GM12875 (cell line): ENCODE measurements at regions not wholly inside any gene's neighbourhood (a gene's known extent, or its start where the extent isn't known, plus 50 kb on each side); places are given as distances from the start of the nearest gene placed in this dataset.

Source experiments
- H3K4me3 ChIP-seq: one replicate; pipeline ENCODE4 v1.5.1; 2011; ENCODE audit warnings: low read depth, low read length, control low read depth
- TF ChIP-seq, protein P1 (sequence below): IDR thresholded peaks from 2 replicates; pipeline ENCODE4 v1.5.1; 2011; ENCODE audit warnings: low read depth, mild to moderate bottlenecking, control low read depth, inconsistent platforms, low read length, moderate library complexity, borderline replicate concordance; ENCODE audit not compliant: insufficient read depth

DNA sequence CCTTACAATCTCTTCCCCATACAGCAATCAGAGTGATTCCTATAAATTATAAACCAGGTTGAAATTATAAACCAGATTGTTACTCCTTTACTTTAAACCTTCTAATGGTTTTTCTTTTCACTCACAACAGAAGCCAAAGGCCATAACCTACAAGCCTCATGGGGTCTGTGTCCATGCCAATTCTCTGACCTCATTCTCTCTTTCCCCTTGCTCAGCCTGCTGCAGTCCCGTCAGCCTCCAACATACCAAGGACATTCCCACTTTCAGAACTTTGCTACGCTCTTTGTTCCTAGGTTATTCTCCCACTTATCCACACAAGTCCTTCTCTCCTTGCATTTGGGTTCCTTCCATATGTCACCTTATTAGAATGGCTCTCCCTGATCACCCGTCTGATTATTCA lies 277.9 kb upstream of the TCF21 start:
- H3K4me3 ChIP-seq, result no peak overlapping the region
- TF ChIP-seq, protein P1, sequence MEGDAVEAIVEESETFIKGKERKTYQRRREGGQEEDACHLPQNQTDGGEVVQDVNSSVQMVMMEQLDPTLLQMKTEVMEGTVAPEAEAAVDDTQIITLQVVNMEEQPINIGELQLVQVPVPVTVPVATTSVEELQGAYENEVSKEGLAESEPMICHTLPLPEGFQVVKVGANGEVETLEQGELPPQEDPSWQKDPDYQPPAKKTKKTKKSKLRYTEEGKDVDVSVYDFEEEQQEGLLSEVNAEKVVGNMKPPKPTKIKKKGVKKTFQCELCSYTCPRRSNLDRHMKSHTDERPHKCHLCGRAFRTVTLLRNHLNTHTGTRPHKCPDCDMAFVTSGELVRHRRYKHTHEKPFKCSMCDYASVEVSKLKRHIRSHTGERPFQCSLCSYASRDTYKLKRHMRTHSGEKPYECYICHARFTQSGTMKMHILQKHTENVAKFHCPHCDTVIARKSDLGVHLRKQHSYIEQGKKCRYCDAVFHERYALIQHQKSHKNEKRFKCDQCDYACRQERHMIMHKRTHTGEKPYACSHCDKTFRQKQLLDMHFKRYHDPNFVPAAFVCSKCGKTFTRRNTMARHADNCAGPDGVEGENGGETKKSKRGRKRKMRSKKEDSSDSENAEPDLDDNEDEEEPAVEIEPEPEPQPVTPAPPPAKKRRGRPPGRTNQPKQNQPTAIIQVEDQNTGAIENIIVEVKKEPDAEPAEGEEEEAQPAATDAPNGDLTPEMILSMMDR, result no peak

DNA sequence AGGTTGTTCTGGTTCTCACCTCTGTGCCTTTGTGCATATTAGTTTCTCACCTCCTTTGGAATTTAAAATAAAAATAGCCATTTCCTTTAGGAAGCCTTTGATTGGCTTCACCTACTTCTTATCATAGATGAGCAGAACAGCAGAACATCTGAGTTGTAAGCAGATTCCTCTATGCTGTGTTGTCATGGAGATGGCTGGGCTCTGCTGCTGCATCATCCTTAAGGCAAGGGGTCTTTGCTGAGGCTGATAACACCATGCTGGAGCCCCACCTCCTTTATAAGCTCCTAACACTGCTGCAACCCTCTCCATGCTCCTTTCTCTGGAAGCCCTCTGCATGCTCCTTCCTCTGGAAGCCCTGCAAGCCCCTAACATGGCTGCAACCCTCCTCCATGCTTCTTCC lies 276.5 kb upstream of the TCF21 start:
- TF ChIP-seq, protein P1, result no peak
- no peak overlapping the region for H3K4me3 ChIP-seq

DNA sequence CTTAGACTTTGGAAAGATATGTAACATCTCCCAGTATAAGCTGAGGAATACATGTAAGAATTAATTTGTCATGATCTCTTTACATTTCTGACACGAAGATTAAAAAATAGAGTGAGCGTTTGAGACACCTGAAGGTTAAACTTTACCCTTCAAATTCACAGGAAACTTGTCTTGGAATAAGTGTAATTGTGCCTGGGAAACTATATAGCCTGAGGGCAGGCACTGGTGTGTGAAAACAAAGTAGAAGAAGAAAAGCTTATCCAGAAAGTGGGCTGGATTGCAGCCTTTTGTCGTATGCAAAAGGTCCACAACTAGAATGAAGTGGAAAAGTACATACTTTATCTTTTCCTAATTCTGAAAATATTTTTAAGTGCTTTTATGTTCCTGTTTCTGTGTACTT lies 275.7 kb upstream of the TCF21 start:
- no peak overlapping the region for H3K4me3 ChIP-seq
- TF ChIP-seq, protein P1, result no peak

DNA sequence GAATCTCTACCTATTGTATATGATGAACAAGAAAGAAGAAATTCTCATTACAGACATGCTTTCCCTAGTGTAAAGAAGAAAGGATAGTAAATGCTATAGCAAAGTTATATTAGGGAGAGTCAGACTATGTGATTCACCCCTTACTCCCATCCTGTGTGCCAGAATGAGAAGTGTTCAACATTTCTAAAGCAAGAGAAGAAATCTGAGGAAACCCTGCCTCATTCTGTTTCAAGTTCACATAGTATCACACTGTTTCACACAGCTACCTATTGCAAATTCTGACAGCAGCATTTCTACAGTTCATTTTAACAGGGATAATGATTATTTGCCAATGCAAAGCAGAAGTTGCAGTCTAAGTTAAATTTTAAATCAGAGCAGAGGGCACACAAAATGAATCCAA lies 267.2 kb upstream of the TCF21 start:
- TF ChIP-seq, protein P1, result no peak
- H3K4me3 ChIP-seq, result no peak overlapping the region

- TF ChIP-seq, protein P1, result no peak
These were observed 265.8 kb upstream of the TCF21 start for GRCh38 chr6:133623065-133623464.

GRCh38 chr6:133623621-133624020 lies 265.3 kb upstream of the TCF21 start:
- TF ChIP-seq, protein P1, result no peak
- no peak overlapping the region for H3K4me3 ChIP-seq

More at GRCh38 chr6:133623065-133623464, 265.8 kb upstream of the TCF21 start:
- no peak overlapping the region for H3K4me3 ChIP-seq

- TF ChIP-seq, protein P1, result no peak
- no peak overlapping the region for H3K4me3 ChIP-seq
These were observed 262.7 kb upstream of the TCF21 start for GRCh38 chr6:133626096-133626666.
